ENCODE measurements at regions not wholly inside any gene's neighbourhood (a gene's known extent, or its start where the extent isn't known, plus 50 kb on each side); places are given as distances from the start of the nearest gene placed in this dataset.
A peak's percentile ranks its signal among the peaks of the same experiment; 100 is the strongest.

- DNase-seq, result no peak
- TF ChIP-seq POLR2A (IDR thresholded peaks at IDR 0.05) (no peak), CTCF (IDR thresholded peaks at IDR 0.05) (no peak)
- 65 to 66% methylated on average over 4 of the region's 4 CpGs for WGBS, 2 donors
- intact Hi-C loops (cut with DNase I), result no loop called here
- H3K9me3 ChIP-seq, result no peaks in the 10 kb centered on the region
- peaks cover 0 to 20% (median 0%) of the 10 kb centered on the region in 3 donors for H3K4me1 ChIP-seq
- H3K27ac ChIP-seq, result no peak overlapping the region
- no peaks in the 10 kb centered on the region for H3K36me3 ChIP-seq
- no peak overlapping the region for H3K4me3 ChIP-seq
- H3K27me3 ChIP-seq, result no peaks in the 10 kb centered on the region
Observed at GRCh38 chr6:1181939-1182605, 129.8 kb upstream of the FOXQ1 start.

- no peaks in the 10 kb centered on the region for H3K27me3 ChIP-seq
- no peak overlapping the region for H3K4me3 ChIP-seq
- H3K4me1 ChIP-seq, result peaks cover 3 to 39% (median 4%) of the 10 kb centered on the region in 3 donors
- no peaks in the 10 kb centered on the region for H3K9me3 ChIP-seq
- WGBS, 2 donors, result 74% methylated on average over 16 of the region's 16 CpGs
- TF ChIP-seq POLR2A (IDR thresholded peaks at IDR 0.05) (no peak), CTCF (IDR thresholded peaks at IDR 0.05) (no peak)
- DNase-seq, result no peak
- H3K36me3 ChIP-seq, result no peaks in the 10 kb centered on the region
- intact Hi-C loops (cut with DNase I), result no loop called here
- H3K27ac ChIP-seq, result no peak overlapping the region
Observed at GRCh38 chr6:1179571-1180459, 132.1 kb upstream of the FOXQ1 start.

- TF ChIP-seq CTCF (IDR thresholded peaks at IDR 0.05) (no peak), POLR2A (IDR thresholded peaks at IDR 0.05) (no peak)
- WGBS, 2 donors, result 79 to 92% methylated on average over 1 to 3 of the region's 3 CpGs
Observed at GRCh38 chr6:1178590-1178989, 133.3 kb upstream of the FOXQ1 start.

GRCh38 chr6:1176567-1176966 lies 135.3 kb upstream of the FOXQ1 start:
- 34 to 59% methylated on average over 6 of the region's 6 CpGs for WGBS, 2 donors
- Histone ChIP-seq H3K27ac (peak overlapping the region; percentile 30 to 45 (median 40)), H3K4me1 (peaks cover 3 to 18% (median 4%) of the 10 kb centered on the region in 3 donors), H3K27me3 (no peaks in the 10 kb centered on the region), H3K36me3 (no peaks in the 10 kb centered on the region), H3K4me3 (no peak overlapping the region), H3K9me3 (no peaks in the 10 kb centered on the region)
- intact Hi-C loops (cut with DNase I), result no loop called here
- DNase-seq, result no peak
- TF ChIP-seq CTCF (IDR thresholded peaks at IDR 0.05), result no peak
- TF ChIP-seq POLR2A (IDR thresholded peaks at IDR 0.05), result no peak

More at GRCh38 chr6:1178590-1178989, 133.3 kb upstream of the FOXQ1 start:
- no peak overlapping the region for H3K4me3 ChIP-seq
- peaks cover 3 to 37% (median 4%) of the 10 kb centered on the region in 3 donors for H3K4me1 ChIP-seq
- H3K36me3 ChIP-seq, result no peaks in the 10 kb centered on the region
- H3K27me3 ChIP-seq, result no peaks in the 10 kb centered on the region
- no peak overlapping the region for H3K27ac ChIP-seq
- no peak for DNase-seq
- no peaks in the 10 kb centered on the region for H3K9me3 ChIP-seq
- intact Hi-C loops (cut with DNase I), result no loop called here

- DNase-seq, result no peak
- 47 to 59% methylated on average over 4 of the region's 4 CpGs for WGBS, 2 donors
Observed at GRCh38 chr6:1175877-1176276, 136.0 kb upstream of the FOXQ1 start.

More at GRCh38 chr6:1175877-1176276, 136.0 kb upstream of the FOXQ1 start:
- no peak overlapping the region for H3K4me3 ChIP-seq
- no peaks in the 10 kb centered on the region for H3K27me3 ChIP-seq
- intact Hi-C loops (cut with DNase I), result no loop called here
- peaks cover 3 to 18% (median 4%) of the 10 kb centered on the region in 3 donors for H3K4me1 ChIP-seq
- H3K27ac ChIP-seq, result peak overlapping the region; percentile 30 to 45 (median 40)
- H3K36me3 ChIP-seq, result no peaks in the 10 kb centered on the region
- H3K9me3 ChIP-seq, result no peaks in the 10 kb centered on the region
- no peak for TF ChIP-seq CTCF (IDR thresholded peaks at IDR 0.05)
- no peak for TF ChIP-seq POLR2A (IDR thresholded peaks at IDR 0.05)

All from esophagus squamous epithelium (tissue), 5 donors.